NCI-H774 (cell line): ENCODE measurements at regions not wholly inside any gene's neighbourhood (a gene's known extent, or its start where the extent isn't known, plus 50 kb on each side); places are given as distances from the start of the nearest gene placed in this dataset.

ENCODE experiments used
- DNase-seq: peaks from one replicate; lab custom pipeline; 2025; lab: John Stamatoyannopoulos, UW

DNA sequence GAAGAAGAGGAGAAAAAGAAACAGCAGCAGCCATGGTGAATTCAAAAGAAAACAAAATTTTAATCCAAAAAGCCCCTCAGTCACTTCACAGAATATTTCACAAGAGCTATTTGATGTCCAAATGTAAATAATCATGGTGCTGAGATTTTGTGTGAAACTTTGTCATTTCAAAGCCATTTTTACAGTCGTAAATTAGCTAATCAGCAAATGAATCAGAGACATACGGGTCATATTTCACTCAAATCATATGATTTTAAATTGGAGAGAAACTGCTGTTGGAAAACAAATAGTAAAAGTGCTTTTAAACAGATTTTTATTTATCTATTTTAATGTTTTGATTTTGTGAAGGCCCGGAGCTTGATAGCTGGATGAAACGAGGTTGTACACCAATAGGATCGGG, 101.4 kb upstream of the SMIM23 start:
- no peak for DNase-seq

DNA sequence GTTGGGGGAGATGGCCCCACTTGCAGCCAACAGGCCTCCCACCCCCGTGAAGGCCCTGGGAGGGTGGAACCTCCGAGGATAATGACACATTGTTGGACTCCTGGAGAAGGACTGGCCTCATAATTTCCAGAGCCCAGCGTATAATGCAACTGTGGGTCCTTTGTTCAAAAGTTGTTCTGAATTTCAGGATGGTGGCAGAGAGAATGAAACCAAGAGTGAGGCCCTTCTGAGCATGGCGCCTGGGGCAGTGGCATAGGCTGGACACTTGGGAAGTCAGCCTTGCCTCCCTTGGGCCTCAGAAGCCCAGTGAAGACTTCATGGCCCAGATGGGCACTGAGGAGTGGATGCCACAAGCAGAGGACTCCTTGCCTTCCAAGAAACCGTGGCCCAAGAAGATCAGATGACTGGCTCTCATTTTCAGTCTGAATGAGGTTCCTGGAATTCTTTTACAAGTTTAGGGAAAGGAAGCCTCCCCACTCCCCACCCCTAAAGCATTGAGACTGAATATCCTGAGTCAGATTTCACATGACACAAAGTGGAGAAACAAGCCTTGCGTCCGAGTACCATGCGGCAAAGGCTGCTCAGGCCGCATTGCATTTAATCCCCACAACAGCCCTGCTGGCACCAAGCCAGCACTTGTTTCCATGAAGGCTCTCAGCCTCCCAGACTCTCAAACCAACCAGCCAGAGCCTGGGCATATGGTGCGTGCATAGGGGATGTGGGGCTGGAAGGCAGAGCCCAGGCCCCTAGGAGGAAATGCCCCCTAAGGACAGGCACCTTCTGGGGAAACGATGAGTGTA, 96.7 kb upstream of the SMIM23 start:
- no peak for DNase-seq

DNA sequence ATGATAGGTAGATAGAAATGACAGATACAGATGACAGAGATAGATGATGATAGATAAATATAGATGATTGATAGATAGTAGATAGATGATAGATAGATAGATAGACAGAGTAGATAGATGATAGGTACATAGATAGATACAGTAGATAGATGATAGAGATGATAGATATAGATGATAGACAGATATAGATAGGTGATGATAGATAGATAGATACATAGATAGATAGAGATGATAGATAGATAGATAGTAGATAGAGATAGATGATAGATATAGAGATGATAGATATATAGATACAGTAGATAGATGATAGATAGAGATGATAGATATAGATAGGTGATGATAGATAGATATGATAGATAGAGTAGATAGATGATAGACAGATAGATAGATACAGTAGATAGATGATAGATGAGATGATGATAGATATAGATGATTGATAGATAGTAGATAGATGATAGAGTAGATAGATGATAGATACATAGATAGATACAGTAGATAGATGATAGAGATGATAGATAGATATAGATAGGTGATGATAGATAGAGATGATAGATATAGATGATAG, 95.7 kb upstream of the SMIM23 start:
- DNase-seq = no peak

DNA sequence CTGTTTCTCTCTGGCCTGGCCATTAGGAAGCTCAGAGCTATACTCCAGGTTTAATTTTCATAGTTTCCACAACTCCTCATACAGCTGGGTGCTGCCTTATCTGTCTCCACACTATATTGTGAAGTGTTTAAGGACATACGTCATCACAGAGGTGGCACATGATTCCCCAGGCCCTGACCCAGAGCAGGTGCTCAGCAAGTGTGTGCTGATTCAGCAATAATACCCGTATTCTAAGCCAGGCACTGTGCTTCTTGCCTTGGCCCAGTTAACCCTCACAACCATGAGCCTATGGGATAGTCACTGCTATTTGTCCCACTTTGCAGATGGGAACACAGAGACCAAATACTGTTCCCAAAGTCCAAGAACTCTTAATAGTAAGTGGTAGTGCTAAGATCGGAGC, 93.5 kb upstream of the SMIM23 start:
- no peak for DNase-seq

DNA sequence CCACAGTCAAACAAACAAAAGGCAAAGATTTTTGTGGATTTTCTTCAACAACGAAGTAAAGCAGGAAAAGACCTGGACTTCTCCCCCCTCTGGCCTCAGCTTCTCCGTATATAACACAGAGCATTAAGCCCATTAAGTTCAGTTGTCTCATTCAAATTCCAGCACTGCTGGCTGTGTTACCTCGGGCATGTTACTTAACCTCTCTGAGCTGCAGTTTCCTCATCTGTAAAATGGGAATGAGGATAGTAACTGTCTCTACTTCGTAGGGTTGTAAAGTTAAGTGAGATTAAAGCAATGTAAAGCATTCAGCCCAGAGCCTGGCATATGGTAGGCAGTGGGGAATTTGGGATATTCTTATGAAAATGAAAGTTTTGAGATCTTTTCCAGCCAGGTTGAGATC, 92.7 kb upstream of the SMIM23 start:
- DNase-seq = no peak

DNA sequence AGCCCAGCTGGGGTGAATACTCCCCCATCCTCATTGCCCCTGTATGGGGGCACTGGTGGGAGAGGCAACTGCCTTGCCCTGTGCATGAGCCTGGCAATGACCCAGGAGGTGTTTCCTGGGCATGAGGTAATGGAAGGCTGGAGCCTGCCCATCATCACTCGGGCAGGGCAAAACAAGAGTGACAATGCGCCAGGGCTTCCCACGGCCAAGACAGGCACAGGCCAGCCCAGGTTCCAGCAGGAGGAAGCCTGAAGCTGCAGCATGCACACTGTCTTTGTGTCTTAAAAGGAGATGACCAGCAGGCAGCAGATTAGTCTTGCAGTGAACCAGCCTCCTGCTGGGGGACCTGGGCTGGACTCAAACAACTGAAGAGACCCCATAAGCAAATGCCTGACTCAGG, 92.2 kb upstream of the SMIM23 start:
- DNase-seq = no peak

DNA sequence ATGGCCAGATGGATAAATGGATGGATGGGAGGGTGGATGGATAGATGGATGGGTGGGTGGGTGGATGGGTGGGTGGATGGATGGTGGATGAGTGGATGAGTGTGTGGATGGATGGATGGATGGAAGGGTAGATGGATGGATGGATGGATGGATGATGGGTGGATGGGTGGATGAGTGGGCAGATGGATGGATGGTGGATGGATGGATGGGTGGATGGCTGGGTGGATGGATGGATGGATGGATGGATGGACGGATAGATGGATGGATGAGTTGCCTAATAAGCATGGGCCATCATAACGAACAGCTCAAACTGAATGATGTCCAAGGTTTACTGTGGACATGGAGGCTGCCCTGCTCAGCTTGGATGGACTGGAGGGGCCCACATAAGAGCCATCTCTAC, 89.8 kb upstream of the SMIM23 start:
- no peak for DNase-seq

DNA sequence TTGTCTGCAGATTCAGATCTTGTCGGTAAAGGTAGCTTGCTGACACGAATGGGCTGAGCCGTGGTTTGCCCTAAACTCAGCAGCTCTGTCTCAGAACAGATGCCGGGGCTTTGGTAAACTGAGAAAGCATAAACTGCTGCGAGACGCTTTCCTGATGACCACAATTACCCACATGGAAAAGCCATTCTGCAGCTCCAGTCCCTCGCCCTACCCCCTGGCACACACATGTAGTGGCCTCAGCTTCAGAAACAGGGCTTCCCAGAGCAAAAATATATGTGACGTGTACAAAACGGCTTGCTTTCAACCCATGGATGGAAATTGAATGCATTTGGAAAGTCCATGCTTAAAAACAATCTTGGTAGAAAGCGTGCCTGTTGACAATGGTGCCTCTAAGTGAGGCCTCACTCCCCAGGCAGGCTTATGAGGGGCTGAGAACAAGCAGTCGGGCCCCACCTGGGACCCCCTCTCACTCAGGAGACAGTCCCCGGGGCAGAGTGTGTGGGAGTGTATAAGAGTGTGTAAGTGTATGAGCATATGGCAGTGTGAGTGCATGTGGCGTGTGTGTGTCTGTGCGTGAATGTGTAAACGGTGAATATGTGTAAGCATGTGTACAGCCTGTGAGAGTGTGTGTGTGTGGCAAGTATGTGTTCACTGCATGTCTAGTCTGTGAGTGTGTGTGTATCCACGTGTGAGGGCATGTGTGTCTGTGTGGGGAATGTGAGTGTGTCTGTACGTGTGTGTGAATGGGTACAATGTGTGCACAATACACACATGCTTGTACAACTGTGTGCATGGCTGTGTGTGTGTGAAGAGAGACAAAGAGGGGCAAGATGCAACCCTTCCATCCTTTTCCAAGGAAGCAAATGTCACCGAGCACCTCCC, 88.2 kb upstream of the SMIM23 start:
- DNase-seq = no peak

DNA sequence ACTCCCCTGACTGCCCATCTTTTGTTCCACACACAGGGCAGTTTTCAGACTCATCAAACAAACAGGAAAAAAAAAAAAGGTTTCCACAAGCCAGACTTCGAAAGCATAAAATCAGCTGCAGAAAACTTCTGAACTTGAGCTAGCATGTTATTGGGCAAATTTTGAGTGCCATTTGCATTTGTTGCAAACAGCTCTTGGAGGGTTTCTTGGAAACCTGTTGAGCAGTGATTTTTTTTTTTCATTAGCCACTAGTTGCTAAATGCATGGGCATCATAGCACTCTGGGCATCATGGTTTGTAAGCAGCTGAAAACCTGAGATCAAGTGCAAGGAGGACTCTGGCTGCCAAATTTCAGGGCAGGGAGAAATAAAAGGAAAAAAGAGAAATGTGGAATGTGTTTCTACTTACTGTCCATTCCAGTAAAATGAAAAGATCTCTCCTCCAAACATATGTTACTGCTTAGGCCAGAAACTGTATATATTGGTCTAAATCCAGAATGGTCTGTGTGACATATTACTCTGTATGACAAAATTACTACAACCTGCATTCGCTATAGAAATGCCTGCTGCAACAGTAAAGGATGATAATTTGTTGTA, 85.2 kb upstream of the SMIM23 start:
- no peak for DNase-seq

DNA sequence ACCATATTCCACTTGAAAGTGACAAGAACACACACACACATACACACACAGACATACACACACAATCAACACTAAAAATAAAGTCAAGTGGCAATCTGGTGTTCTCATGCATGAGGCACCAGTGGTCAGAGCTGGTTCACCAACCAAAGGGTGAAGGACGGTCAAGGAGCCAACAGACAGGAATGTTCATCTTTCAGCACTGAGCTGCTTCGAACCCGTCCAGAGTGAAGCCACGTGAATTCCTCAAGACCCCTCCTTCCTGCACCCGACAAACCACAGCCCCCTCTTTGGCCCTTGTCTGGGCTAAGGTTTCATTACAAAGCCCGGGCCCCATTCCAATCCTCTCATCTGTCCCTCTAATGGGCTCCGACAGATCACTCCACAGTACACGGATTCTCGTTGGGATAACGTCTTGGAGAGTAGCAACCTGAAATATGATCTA, 84.5 kb upstream of the SMIM23 start:
- DNase-seq = no peak

DNA sequence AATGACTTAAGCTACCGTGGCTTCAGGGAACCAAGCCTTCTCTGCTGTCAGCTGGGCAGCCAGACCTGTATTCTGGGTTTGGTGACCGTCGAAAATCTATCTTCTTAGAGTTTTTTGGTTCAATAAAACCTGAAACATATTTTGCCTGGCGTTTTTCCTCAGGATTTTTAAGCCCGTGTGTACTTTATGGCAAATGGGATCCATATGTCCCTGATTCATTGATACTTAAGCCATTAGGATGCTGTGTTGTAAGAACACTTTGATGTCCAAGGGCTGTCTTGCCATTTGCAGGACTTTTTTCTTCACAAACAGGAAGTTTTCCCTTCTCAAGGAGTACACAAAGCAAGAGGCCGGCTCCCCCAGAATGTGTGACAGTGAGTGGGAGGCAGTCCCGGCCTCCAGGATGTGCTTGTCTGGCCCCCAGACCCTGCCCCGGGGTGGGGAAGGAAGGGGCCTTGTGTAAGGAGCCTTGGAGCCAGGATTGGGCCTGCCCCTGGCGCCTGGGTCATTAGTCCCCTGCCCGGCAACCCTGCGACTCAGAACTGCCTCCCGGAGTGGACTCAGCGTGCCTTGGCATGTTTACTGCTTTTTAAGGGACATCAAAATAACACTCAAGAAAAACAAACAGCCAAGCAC, 83.4 kb upstream of the SMIM23 start:
- no peak for DNase-seq

DNA sequence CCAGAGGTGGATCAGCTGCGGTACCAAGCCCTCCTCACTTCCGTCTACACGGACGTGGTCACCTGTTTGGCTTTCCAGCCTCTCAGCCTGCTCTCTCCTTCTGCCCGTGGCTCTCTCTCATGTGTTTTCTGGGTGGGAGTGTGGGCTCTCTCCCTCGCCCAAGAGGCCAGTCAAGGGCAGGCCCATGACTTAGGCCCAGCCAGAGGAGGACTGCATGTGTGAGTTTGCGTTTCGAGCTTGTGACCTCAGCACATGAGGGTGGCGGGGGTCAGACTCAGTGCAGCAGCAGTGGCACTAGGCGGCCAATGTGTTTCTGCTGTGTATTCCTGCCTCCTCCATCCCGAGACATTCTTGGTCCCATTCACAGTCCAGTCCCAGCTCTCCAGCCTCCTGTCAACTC, 82.5 kb upstream of the SMIM23 start:
- DNase-seq = no peak

DNA sequence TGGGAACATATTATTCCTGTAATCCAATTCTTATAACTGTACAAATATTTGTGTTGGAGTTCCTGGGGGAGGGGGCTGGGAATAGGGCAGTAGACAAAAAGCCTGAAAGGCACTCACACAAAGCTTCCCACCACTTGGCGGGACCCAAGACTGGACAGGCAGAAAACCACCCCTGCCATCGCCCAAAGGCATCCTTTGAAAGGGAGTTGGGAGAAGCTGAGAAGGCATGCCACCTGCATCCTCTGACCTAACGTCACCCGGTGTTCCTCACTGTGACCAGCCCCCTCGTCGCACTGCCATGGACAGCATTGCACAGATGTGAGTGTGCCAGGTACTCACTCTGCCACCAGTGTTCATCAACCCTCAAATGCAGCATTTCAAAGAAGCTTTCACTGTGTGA, 80.6 kb upstream of the SMIM23 start:
- no peak for DNase-seq

DNA sequence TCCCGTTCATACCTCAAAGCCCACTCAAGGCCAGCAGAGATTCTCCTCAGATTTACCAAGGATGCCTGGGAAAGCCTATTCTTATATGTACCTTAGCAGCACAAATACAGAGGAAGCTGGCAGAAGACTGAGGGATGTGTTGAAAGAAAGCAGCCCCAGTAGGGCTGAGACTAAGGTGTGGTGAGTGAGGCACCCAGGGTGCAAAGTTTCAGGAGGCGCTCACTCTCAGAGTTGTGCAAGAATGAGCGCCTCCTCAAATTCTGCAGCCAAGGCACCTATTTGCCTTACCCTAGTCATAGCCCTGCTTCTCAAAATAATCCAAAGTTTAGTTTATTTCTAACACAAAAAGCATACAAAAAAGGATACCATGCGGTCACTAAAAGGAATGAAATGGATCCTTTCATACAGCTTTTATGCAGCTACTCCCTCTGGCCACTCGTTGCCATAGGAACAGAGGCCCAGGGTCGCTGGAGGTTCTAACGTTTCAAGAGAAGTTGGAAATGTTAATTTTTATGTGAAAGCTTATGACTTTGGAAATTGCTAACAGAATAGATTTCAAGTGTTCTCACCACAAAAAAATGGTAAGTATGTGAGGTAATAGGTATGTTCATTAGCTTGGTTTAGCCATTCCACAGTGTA, 79.7 kb upstream of the SMIM23 start:
- DNase-seq = no peak

DNA sequence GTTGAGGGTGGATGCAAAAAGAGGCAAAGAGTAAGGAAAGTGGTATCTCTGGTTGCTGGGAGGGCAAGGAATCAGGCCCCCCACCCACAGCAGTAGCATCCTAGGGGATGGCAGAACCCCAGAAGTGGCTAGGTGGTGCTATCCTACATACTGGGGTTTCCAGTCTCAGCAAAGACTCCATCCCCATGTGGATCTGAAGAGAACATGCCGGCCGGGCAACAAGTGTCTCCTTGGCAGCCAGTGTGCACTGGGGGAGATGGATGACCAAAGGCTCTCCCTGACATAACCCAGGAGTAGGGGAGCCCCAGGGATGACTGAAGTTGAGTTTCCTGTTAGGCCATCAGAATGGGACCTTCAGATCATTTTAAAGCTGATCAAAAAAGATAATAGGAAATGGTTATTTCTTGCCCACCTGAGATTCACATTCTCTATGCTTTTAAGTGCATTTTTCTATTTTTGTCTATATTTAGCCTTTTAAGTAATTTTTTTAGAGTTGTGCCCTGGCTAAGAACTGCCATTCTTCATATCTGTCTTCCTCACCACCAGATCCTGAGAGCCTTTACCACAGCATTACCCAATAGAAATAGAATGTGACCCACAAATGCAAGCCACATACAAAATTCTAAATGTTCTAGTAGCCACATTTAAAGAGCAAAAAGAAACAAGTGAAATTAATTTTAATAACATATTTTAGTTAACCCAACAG, 78.7 kb upstream of the SMIM23 start:
- no peak for DNase-seq

DNA sequence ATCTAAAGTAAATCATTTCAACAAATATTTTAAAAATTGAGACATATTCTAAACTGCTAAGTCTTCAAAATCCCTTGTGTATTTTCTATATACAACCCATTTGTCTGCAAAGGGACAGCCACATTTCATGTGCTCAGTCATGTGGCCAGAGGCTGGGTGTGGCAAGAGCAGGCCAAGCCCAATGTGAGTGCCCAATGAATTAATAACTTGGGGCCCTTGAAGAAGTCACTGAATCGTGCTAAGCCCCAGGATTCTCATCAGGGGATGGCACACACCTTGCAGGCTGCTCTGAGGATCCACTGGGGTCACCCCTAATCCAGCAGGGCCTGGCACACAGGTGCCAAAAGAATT, 78.2 kb upstream of the SMIM23 start:
- DNase-seq = no peak

DNA sequence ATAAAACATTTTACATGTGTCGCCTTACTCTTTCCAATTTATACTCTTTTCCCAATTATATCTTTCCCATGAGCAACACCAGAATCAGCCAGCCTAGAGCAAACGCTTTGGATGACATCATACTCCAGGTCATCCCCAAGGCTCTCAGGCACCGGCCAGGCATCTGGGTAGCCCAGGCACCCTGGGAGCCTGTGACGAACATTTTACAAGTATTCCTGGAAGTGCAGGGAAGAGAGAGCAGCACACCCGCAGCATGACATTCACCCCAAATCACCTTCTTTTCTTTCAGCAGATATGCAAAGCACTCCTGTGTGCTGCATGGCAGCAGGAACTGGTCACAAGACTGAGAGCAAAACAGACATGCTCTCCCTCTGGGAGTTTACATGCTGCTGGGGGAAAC, 75.7 kb upstream of the SMIM23 start:
- no peak for DNase-seq

DNA sequence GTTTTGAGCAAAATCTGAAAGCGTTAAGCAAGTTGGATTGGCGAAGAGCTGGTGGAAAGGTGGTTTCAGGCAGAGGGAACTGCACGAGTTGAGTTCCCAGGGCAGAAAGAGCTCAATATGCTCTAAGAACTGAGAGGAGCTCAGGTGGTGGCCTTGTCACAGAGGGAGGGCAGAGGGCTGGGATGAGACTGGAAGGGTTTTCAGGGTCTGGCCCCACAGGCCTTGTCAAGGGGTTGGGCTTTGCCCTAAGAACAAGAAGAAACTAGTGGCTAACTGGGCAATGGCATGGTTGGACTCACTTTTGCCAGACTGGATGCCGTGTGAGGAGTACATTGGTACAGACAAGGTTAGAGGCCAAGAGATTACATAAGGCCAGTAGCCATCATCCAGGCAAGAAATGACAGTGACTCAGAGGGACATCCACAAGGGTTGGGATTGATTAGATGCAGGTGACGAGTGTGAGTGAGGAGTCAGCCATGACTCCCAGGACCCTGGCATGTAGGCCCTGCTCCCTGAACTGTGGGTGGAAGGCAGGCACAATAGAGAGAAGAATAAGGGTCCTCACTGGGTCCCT, 75.1 kb upstream of the SMIM23 start:
- no peak for DNase-seq

DNA sequence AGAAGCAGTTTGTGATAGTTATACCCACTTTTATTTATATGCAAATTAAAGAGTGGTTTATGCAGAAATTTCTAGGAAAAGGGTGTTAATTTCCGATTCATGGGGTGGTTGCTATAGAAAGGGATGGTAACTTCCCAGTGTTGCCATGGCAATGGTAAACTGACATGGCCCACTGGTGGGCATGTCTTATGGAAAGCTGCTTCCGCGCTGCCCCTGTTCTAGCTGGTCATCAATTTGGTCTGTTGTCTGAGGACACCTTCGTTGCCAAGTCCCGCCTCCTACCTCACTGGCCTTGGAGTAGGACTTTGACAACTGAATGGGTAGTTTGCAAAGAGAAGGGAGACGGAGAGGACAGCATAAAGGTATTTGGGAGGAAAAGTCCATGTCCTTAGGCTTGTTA, 74.0 kb upstream of the SMIM23 start:
- DNase-seq = no peak

DNA sequence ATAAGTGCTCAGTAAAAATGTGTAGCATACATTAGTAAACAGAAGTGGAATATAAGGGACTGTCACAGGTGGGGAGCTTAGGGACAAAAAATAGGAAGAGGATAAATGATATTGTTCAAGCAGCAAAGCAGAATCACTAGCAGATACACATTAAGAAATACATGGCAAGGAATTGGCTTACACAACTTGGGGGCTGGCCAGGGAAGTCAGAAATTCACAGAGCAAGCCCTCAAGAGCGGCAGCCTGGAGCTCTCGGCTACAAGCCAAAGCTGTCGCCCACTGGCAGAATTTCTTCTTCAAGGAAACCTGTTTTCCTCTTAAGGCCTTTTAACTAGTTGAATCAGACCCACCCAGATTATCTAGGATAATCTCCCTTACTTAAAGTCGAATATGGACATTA, 73.0 kb upstream of the SMIM23 start:
- DNase-seq = no peak

DNA sequence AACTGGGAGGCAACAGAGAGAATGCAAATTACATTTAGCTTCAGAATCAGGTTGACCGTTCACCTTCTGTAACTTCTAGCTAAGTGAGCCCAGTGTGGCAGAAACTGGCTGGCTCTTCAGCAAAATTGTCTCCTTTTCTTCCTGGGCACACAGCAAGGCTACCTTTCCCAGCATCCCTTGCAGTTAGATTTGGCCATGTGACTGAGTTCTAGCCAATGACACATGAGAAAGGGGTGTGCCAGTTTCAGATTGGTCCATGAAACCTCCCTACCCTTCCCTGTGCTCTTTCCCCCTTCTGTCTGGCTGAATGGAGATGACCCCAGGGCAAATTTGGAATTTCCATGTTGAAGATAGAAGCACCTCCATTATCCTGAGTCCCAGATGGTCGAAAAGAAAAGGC, 72.5 kb upstream of the SMIM23 start:
- no peak for DNase-seq
